Activated gamma-delta T cell treated with Interleukin-2 at 50 U/mL for 16 hours (primary cell): ENCODE measurements at regions not wholly inside any gene's neighbourhood (a gene's known extent, or its start where the extent isn't known, plus 50 kb on each side); places are given as distances from the start of the nearest gene placed in this dataset.
"Not testable (repeated sequence)": the region's sequence is repeated elsewhere in the genome, so short reads cannot be mapped to it uniquely, and the experiment has no call there.

Experiments used
- DNase-seq: peaks from one replicate; pipeline ENCODE4 v3.0.0-alpha.2; 2020

- DNase-seq = no peak
Observed at GRCh38 chr18:78431606-78432005, 548.0 kb upstream of the SALL3 start.

GRCh38 chr18:78433562-78433961, 546.1 kb upstream of the SALL3 start:
- no peak for DNase-seq

GRCh38 chr18:78436110-78436509, 543.5 kb upstream of the SALL3 start:
- no peak for DNase-seq

- not testable (repeated sequence) for DNase-seq
Observed at GRCh38 chr18:78438235-78438634, 541.4 kb upstream of the SALL3 start.

DNA sequence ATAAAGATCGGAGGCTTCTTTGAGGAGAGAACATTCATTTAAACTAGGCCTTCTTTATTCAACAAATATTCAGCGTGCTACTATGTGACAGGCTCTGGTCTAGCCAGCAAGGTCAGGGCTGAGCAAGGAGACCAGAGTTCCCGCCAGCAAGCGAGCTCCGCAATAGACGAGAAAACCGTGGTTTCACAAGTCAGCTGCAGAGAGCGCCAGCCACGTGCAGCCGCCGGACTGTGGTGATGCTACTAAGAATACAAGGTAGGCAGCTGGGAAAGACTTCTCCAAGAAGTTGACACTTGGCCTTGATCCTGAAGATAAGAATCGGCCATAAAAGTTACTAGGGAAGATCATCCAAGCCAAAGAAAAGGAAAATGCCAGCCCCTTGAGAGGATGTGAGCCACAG, 533.7 kb upstream of the SALL3 start:
- no peak for DNase-seq

DNA sequence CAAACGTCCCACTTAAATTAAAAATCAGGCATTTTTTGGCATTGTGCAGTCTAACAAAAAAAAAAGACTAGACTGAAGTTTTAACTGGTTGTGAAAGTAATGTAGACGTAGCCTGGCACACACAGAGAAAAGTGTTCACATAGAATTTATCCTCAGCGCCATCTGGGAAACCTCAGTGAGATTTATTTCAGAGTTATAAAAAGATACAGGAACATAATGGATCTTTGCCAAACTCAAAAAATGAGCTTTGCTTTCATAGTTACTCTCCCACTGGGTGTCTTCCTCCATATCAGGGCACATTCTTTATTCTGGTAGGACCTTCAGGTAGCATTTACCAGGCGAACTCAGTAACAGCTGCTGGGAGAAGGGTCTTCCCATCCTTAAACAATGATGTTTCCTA, 532.4 kb upstream of the SALL3 start:
- DNase-seq = no peak

DNA sequence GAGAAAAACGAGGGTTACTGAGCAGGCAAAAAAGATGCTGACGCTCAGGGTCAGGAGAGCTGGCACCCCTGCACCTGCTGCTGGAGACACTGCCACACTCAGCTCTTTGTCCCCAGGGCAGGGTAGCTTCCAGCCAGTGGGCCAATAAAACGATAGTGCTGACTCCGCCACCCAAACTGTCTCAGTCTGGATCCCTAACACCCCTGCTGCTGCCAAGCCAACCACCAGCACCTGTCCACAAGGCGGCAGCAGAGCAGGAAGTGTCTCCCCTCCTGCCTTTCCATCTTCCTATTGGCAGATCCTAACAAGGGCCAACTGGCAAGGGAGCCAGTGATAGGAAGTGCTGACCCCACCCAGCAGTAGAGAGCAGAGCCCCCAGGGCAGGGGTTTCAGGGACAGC, 531.5 kb upstream of the SALL3 start:
- no peak for DNase-seq

DNA sequence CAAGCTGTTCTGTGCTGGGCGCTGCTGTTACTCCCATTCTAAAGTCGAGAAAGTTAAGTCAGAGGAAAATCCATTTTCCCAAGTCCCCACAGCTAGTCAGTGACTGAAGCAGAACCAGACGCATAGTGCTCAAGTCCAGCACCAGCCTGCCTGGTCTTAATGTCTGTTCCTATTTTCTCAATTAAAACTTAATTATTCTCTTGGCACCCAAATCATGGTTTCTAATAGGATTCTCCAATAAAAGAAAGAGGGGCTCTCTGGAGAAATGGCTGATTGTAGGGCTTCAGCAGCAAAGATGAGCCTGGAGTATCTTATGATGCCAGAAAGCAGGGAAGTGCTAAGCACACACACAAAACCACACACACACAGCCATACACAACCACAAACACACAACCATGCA, 531.0 kb upstream of the SALL3 start:
- no peak for DNase-seq

DNA sequence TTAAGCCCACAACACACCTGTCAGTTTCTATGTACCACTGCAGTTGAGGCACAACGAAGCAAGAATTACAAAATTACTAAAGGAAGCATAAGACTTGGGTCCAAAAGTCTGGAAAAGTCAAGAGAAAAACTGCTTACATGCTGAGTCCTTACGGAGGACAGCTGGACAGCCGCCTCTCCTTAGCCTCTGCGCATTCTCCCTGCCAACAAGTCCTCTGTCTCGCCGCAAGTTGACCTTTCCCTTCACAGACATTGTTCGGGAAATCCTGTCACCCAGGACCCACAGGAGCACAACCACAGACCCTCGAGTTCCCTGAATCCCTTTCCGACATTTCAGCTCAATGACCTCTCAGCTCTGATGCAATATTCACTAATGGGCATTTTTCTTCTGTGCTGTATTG, 525.4 kb upstream of the SALL3 start:
- no peak for DNase-seq

- no peak for DNase-seq
Observed at GRCh38 chr18:78455386-78455785, 524.2 kb upstream of the SALL3 start.

- DNase-seq = no peak
Observed at GRCh38 chr18:78457011-78457410, 522.6 kb upstream of the SALL3 start.

GRCh38 chr18:78457731-78458130, 521.9 kb upstream of the SALL3 start:
- DNase-seq = no peak

DNA sequence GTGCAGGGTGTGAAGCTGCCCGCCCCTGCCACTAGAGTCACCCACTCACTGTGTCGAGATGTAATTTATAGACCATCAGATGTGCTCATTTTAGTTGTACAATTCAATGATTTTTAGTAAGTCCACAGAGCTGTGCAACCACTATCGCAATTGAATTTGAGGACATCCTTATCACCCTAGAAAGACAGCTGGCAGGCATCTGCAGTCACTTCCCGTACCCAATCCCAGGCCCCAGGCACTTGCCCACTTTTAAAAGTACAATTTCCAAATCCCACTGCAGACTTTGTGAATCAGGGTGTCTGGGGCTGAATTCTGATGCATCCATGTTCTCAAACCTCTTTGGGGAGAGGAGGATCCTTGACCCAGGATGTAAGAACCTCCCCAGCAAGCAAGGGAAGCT, 521.3 kb upstream of the SALL3 start:
- no peak for DNase-seq

- no peak for DNase-seq
Observed at GRCh38 chr18:78459668-78460067, 520.0 kb upstream of the SALL3 start.

DNA sequence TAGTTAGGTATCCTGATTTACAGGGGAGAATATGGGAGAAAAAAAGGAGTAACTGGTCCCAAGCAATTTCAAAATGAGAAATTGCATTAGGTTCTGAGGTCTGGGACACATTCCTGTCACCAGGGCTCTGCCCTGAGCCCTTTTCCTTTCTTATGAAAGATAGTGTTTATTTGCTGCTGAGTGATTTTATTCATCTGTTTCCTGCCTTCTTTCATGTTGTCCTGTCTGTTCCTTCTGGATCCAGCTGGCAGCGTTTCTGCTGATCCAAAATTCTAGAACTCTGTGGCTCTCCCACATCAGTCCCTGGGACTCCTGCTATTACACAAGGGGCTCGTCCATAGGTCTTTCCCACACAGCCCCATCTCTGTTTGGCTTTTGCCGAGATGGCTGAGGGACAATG, 519.1 kb upstream of the SALL3 start:
- no peak for DNase-seq

- no peak for DNase-seq
Observed at GRCh38 chr18:78473563-78473962, 506.1 kb upstream of the SALL3 start.

GRCh38 chr18:78477840-78478239, 501.8 kb upstream of the SALL3 start:
- DNase-seq = no peak

DNA sequence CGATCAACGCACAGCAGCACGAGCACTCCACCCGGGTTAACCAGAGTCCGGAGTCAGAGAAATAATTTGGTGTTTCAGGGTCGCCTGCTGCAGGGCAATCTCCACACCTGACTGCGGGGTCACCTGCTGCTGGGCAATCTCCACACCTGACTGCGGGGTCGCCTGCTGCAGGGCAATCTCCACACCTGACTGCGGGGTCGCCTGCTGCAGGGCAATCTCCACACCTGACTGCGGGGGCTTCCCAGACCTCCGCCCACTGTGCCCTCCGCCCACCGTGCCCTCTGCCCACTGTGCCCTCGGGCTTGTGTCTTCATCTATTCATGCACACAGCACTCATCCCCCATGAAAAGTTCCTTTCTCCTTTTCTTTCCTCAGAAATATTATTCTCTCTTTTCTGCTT, 500.2 kb upstream of the SALL3 start:
- DNase-seq = no peak

GRCh38 chr18:78480262-78481054, 499.2 kb upstream of the SALL3 start:
- no peak for DNase-seq

- DNase-seq = no peak
Observed at GRCh38 chr18:78482378-78482777, 497.2 kb upstream of the SALL3 start.

DNA sequence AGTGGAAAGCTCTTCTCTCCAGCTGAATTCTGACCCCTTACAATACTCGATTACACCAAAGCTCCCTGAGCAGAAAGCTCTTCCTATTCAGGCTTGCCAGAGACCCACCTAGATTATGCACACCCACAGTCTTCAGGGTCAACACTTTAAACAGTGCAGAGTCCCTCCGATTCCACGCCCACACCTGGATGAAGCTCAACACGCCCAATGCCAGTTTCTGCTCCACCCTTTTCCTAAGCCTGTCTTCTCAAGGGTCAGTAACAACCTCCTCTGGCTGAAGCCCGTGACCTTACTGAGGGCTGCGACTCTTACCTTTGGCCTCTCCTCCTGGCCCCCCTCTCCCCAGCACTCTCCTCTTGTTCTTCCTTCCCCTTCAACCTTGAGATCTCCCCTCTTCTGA, 492.0 kb upstream of the SALL3 start:
- DNase-seq = no peak

DNA sequence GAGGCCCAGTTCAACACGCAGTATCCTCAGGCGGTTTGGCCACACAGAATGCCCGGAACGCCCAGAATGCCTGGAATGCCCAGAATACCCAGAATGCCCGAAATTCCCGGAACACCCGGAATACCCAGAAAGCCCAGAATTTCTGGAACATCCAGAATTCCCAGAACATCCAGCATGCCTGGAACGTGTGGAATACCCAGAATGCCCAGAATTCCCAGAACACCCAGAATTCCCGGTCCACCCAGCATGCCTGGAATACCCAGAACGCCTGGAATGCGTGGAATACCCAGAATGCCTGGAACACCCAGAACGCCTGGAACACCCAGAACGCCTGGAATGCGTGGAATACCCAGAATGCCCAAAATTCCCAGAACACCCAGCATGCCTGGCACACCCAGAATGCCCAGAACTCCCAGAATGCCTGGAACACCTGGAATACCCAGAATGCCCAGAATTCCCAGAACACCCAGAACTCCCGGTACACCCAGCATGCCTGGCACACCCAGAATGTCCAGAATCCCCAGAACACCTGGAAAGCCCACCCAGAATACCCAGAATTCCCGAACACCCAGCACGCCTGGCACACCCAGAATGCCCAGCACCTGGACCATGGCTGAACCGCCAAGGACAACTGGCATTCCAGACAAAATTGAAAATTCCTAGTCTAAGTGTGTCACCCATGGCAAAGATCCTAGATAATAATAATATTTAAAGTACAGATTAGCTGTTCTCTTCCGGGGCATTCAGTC, 487.4 kb upstream of the SALL3 start:
- DNase-seq = no peak

DNA sequence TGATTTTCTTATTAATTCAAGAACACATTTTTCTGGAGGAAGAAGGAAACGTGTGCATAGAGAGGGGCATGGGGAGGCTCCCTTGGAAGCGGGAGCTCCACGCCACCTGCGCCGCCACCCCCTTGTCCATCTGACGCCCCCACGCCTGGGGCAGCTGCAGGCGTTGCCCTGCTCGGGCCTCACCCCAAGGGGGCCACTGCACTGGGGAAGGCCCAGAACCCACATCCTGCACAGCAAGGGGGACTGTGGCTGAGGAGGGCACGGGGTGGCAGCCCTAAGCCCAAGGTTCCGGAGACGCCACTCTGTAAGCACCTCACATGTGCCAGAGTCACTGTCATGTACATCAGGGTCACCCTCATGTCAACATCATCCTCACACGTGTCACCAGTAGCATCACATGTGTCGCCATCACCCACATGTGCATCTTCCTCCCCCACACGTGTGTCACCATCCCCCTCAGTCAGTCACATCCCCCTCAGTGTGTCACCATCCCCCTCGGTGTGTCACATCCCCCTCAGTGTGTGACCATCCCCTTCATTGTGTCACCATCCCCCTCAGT, 486.7 kb upstream of the SALL3 start:
- no peak for DNase-seq

- DNase-seq = not testable (repeated sequence)
Observed at GRCh38 chr18:78493490-78493889, 486.1 kb upstream of the SALL3 start.
